Fibroblast of lung (primary cell): ENCODE measurements at regions not wholly inside any gene's neighbourhood (a gene's known extent, or its start where the extent isn't known, plus 50 kb on each side); places are given as distances from the start of the nearest gene placed in this dataset.
"Not testable (repeated sequence)": the region's sequence is repeated elsewhere in the genome, so short reads cannot be mapped to it uniquely, and the experiment has no call there.

Experiments used
- DNase-seq, 2 donors: peaks; one replicate each; pipeline versions ENCODE4 v3.0.0 to v3.0.0-alpha.2; 2010; ENCODE audit warnings: low read depth in 2 of 2
- H2AFZ ChIP-seq: 2 replicates; pipeline ENCODE4 v1.5.1; 2012; ENCODE audit warnings: low read length, control low read depth, inconsistent platforms
- H3K27ac ChIP-seq: 2 replicates; pipeline ENCODE4 v1.5.1; 2011; ENCODE audit warnings: low read length, control low read depth; ENCODE audit not compliant: insufficient read depth
- H3K27me3 ChIP-seq: 2 replicates; pipeline ENCODE4 v1.5.1; 2011; ENCODE audit warnings: mild to moderate bottlenecking, low read length; ENCODE audit not compliant: control insufficient read depth, insufficient read depth
- H3K36me3 ChIP-seq: 2 replicates; pipeline ENCODE4 v1.5.1; 2011; ENCODE audit warnings: low read length; ENCODE audit not compliant: control insufficient read depth, insufficient read depth
- H3K4me1 ChIP-seq: 2 replicates; pipeline ENCODE4 v1.5.1; 2011; ENCODE audit warnings: low read length; ENCODE audit not compliant: control insufficient read depth, insufficient read depth; ENCODE audit errors: extremely low read depth
- H3K4me2 ChIP-seq: 2 replicates; pipeline ENCODE4 v1.5.1; 2011; ENCODE audit warnings: low read length, control low read depth; ENCODE audit not compliant: insufficient read depth; ENCODE audit errors: extremely low read depth
- H3K4me3 ChIP-seq, 4 experiments: fragments of 200-600 bp in 1 of 4; sonication (generic) in 1 of 4; replicated peaks in 1 of 4; 2 replicates each; pipeline ENCODE4 v1.5.1; 2011 to 2016; ENCODE audit warnings: low read length in 4 of 4, low read depth in 3 of 4, mild to moderate bottlenecking in 3 of 4, control low read depth in 2 of 4, inconsistent platforms in 1 of 4, mixed read lengths in 1 of 4; ENCODE audit not compliant: insufficient read depth in 1 of 4; ENCODE audit errors: control extremely low read depth in 1 of 4
- H3K79me2 ChIP-seq: 2 replicates; pipeline ENCODE4 v1.5.1; 2012; ENCODE audit warnings: mild to moderate bottlenecking, low read length, inconsistent platforms; ENCODE audit not compliant: control insufficient read depth, insufficient read depth
- H3K9ac ChIP-seq: 2 replicates; pipeline ENCODE4 v1.5.1; 2011; ENCODE audit warnings: mild to moderate bottlenecking, low read length, control low read depth; ENCODE audit not compliant: insufficient read depth
- H3K9me3 ChIP-seq: 2 replicates; pipeline ENCODE4 v1.5.1; 2012; ENCODE audit warnings: low read depth, low read length; ENCODE audit not compliant: control insufficient read depth, insufficient read depth
- H4K20me1 ChIP-seq: 2 replicates; pipeline ENCODE4 v1.5.1; 2011; ENCODE audit warnings: low read length; ENCODE audit not compliant: control insufficient read depth, insufficient read depth; ENCODE audit errors: extremely low read depth
- CTCF ChIP-seq, 2 donors: IDR thresholded peaks in 1 of 2; conservative IDR thresholded peaks in 1 of 2; 1 replicate in 1 of 2; 2 replicates in 1 of 2; pipeline ENCODE4 v1.5.1; 2011 to 2012; ENCODE audit warnings: low read length in 2 of 2, control low read depth in 1 of 2, inconsistent platforms in 1 of 2, low read depth in 1 of 2, mild to moderate bottlenecking in 1 of 2
- EZH2 ChIP-seq: IDR thresholded peaks from 2 replicates; pipeline ENCODE4 v1.5.1; 2012; ENCODE audit warnings: low read length, control low read depth, mild to moderate bottlenecking; ENCODE audit errors: missing control alignments

GRCh38 chr20:47907031-47907675 is 121.9 kb upstream of the SULF2 start:
- no peak overlapping the region for H3K4me3 ChIP-seq

GRCh38 chr20:47906348-47906660 is 121.0 kb upstream of the SULF2 start:
- H3K36me3 ChIP-seq: no peaks in the 10 kb centered on the region
- no peak for DNase-seq
- no peaks in the 10 kb centered on the region for H3K4me1 ChIP-seq
- H3K4me2 ChIP-seq: no peak overlapping the region
- H4K20me1 ChIP-seq: no peaks in the 10 kb centered on the region
- no peaks in the 10 kb centered on the region for H3K79me2 ChIP-seq
- no peak overlapping the region for H3K4me3 ChIP-seq
- H3K9ac ChIP-seq: no peak overlapping the region
- H2AFZ ChIP-seq: no peak overlapping the region
- no peak overlapping the region for H3K27ac ChIP-seq
- TF ChIP-seq EZH2 (no peak), CTCF (conservative IDR thresholded peaks at IDR 0.05 in 1 of 2, IDR thresholded peaks at IDR 0.05 in 1 of 2; ENCODE audit: low read depth in 1 of 2, low read length in 2 of 2) (no peak)
- no peaks in the 10 kb centered on the region for H3K9me3 ChIP-seq
- H3K27me3 ChIP-seq: no peaks in the 10 kb centered on the region

More at GRCh38 chr20:47907031-47907675, 121.9 kb upstream of the SULF2 start:
- Histone ChIP-seq H3K9me3 (no peaks in the 10 kb centered on the region), H3K27ac (no peak overlapping the region), H3K4me1 (no peaks in the 10 kb centered on the region), H3K27me3 (no peaks in the 10 kb centered on the region), H4K20me1 (no peaks in the 10 kb centered on the region), H3K9ac (no peak overlapping the region), H2AFZ (no peak overlapping the region), H3K4me2 (no peak overlapping the region), H3K79me2 (no peaks in the 10 kb centered on the region), H3K36me3 (no peaks in the 10 kb centered on the region)
- no peak for DNase-seq
- TF ChIP-seq EZH2 (no peak), CTCF (conservative IDR thresholded peaks at IDR 0.05 in 1 of 2, IDR thresholded peaks at IDR 0.05 in 1 of 2; ENCODE audit: low read depth in 1 of 2, low read length in 2 of 2) (no peak)

- Histone ChIP-seq H3K36me3 (no peaks in the 10 kb centered on the region), H3K4me3 (no peak overlapping the region), H3K4me1 (no peaks in the 10 kb centered on the region), H3K9ac (no peak overlapping the region), H3K27me3 (no peaks in the 10 kb centered on the region), H4K20me1 (no peaks in the 10 kb centered on the region), H2AFZ (no peak overlapping the region), H3K79me2 (no peaks in the 10 kb centered on the region), H3K27ac (no peak overlapping the region), H3K4me2 (no peak overlapping the region), H3K9me3 (no peaks in the 10 kb centered on the region)
- no peak for DNase-seq
- TF ChIP-seq EZH2 (no peak), CTCF (conservative IDR thresholded peaks at IDR 0.05 in 1 of 2, IDR thresholded peaks at IDR 0.05 in 1 of 2; ENCODE audit: low read depth in 1 of 2, low read length in 2 of 2) (no peak)
Observed at GRCh38 chr20:47905628-47906347, 120.5 kb upstream of the SULF2 start.

GRCh38 chr20:47903009-47903408 is 117.7 kb upstream of the SULF2 start:
- H3K36me3 ChIP-seq, H3K4me1 ChIP-seq, DNase-seq, H3K27me3 ChIP-seq, H3K27ac ChIP-seq, H3K9ac ChIP-seq, H3K9me3 ChIP-seq, H3K79me2 ChIP-seq, H3K4me2 ChIP-seq, H2AFZ ChIP-seq, H3K4me3 ChIP-seq, H4K20me1 ChIP-seq: not testable (repeated sequence)
